ENCODE measurements at regions not wholly inside any gene's neighbourhood (a gene's known extent, or its start where the extent isn't known, plus 50 kb on each side); places are given as distances from the start of the nearest gene placed in this dataset.
"Not testable (repeated sequence)": the region's sequence is repeated elsewhere in the genome, so short reads cannot be mapped to it uniquely, and the experiment has no call there.

DNA sequence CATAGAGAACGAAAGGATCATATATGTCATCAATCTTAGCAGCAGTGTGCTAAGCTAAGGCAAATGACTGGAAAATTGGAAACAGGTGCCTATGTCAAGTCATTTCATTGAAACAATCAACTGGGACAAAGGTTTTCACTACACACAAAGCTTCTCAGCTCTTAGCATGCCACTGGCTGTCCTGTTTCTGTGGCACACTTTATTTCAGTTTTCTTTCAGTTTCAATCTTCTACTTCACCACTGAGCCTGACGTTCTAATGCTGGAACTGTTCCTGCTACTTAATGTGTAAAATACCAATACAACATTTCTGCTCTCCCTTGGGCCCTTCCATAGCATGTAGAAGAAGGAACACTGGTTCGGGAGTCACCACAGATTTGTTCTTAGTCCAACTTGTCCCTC is 378.3 kb upstream of the FMR1 start:
- TF ChIP-seq, protein P1, sequence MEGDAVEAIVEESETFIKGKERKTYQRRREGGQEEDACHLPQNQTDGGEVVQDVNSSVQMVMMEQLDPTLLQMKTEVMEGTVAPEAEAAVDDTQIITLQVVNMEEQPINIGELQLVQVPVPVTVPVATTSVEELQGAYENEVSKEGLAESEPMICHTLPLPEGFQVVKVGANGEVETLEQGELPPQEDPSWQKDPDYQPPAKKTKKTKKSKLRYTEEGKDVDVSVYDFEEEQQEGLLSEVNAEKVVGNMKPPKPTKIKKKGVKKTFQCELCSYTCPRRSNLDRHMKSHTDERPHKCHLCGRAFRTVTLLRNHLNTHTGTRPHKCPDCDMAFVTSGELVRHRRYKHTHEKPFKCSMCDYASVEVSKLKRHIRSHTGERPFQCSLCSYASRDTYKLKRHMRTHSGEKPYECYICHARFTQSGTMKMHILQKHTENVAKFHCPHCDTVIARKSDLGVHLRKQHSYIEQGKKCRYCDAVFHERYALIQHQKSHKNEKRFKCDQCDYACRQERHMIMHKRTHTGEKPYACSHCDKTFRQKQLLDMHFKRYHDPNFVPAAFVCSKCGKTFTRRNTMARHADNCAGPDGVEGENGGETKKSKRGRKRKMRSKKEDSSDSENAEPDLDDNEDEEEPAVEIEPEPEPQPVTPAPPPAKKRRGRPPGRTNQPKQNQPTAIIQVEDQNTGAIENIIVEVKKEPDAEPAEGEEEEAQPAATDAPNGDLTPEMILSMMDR (IDR thresholded peaks at IDR 0.05; ENCODE audit: insufficient read depth, low read depth, low read length, missing control alignments): no peak
- no peak for DNase-seq (ENCODE audit: low read depth)
- no peak overlapping the region for H3K4me3 ChIP-seq (ENCODE audit: low read depth, low read length)

DNA sequence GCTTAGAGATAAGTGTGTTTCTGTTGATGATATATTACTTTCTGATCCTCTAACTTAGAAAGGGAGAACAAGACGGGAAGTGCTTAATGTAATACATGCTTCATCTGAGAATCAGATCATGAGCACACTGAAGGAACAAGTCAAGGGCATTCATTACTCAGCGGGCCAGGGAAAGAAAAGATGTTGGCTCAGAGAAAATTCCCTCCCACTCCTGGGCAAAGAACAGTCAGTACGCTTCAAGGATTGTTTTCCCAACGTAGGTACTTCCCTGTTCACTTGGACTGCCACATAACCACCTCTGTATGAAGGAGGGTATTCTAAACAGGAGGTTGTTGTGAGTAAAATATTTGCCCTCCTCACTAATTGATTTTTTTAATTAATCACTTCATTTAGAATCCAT is 374.5 kb upstream of the FMR1 start:
- TF ChIP-seq, protein P1 (IDR thresholded peaks at IDR 0.05; ENCODE audit: insufficient read depth, low read depth, low read length, missing control alignments): no peak
- no peak for DNase-seq (ENCODE audit: low read depth)

DNA sequence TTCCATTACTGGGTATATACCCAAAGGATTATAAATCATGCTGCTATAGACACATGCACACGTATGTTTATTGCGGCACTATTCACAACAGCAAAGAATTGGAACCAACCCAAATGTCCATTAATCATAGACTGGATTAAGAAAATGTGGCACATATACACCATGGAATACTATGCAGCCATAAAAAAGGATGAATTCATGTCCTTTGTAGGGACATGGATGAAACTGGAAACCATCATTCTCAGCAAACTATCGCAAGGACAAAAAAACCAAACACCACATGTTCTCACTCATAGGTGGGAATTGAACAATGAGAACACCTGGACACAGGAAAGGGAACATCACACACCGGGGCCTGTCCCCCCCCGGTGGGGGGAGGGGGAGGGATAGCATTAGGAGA is 363.7 kb upstream of the FMR1 start:
- H3K4me3 ChIP-seq (ENCODE audit: low read depth, low read length); DNase-seq (ENCODE audit: low read depth): not testable (repeated sequence)

More for the DNA sequence above, 374.5 kb upstream of the FMR1 start:
- H3K4me3 ChIP-seq (ENCODE audit: low read depth, low read length): no peak overlapping the region

DNA sequence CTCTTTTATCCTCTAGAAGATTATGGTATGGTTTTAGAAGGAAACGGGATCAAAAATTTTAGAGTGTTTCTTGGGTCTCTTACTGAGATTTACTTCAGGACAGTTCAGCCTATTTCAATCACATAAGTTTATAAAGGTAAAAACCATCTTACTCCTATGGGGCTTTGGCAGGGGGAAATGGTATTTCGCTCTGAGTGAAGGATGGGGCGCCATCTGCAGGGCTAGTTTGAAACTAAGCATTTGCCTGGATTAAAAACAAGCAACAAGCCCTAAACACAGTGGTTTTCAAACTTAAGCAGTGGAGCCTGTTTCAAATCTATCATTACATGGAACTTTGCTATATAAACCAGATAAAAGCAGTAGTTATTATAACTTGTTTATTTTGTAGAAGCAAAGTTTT is 361.5 kb upstream of the FMR1 start:
- TF ChIP-seq, protein P1 (IDR thresholded peaks at IDR 0.05; ENCODE audit: insufficient read depth, low read depth, low read length, missing control alignments): peak; percentile 6
- no peak overlapping the region for H3K4me3 ChIP-seq (ENCODE audit: low read depth, low read length)
- peak; percentile 0 for DNase-seq (ENCODE audit: low read depth)

DNA sequence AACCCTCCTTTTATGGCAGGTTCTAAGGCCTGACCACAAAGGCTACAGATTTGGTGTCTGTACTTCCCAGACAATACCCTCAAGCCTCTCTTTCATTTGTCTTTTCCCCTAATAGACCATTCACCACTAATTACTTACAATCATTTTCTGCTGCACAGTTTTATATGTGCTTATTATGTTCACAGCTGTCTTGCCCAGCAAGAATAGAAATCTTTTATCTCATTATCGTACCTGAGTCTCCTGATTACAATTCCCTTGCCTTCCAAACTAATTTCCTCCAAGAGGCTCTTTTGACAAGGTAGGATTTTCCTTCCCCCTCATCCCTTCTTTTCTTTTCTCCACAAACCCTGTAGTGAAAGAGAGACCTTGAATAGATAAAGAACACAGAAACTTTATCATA is 352.5 kb upstream of the FMR1 start:
- DNase-seq (ENCODE audit: low read depth): no peak
- no peak overlapping the region for H3K4me3 ChIP-seq (ENCODE audit: low read depth, low read length)
- TF ChIP-seq, protein P1 (IDR thresholded peaks at IDR 0.05; ENCODE audit: insufficient read depth, low read depth, low read length, missing control alignments): no peak

DNA sequence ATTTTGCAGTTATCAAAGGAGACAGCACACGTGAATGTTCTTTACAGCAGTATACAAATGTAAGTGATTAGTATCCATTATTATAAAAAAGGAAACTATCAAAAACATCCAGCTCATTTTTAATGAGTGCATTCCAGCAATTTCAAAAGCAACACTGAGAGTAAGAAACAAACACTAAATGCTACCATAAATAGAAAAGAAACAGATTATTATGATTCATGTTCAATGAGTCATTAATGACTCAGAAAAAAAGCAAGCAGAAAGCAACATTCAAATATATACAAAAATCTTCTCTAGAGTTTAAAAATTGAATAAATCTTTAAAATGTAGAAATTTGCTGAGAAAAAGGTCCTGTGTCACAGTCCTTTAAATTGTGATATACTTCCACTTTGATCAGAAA is 346.5 kb upstream of the FMR1 start:
- no peak overlapping the region for H3K4me3 ChIP-seq (ENCODE audit: low read depth, low read length)
- no peak for DNase-seq (ENCODE audit: low read depth)
- TF ChIP-seq, protein P1 (IDR thresholded peaks at IDR 0.05; ENCODE audit: insufficient read depth, low read depth, low read length, missing control alignments): no peak

DNA sequence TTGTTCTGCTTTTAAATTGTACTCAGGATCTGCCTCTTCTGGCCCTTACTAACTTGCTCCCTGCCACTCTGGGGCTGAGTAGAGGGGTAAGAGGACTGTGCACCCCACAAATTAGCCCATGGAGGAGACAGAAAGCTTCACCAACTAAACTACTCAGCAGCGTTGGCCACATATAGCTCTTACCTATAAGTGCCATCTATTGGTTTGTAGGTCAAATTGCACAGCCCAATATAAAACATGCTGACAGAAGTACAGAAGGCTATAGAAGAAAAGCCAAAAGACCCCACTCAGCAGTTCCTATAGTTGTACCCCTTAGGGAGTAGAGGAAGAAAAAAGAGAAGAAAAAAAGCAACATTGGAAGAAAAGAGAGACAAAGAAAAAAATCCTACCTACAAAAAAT is 341.2 kb upstream of the FMR1 start:
- TF ChIP-seq, protein P1 (IDR thresholded peaks at IDR 0.05; ENCODE audit: insufficient read depth, low read depth, low read length, missing control alignments): no peak
- H3K4me3 ChIP-seq (ENCODE audit: low read depth, low read length): no peak overlapping the region
- DNase-seq (ENCODE audit: low read depth): no peak

All from GM12865 (cell line).